Hepatocyte (in vitro differentiated cells): ENCODE measurements at regions not wholly inside any gene's neighbourhood (a gene's known extent, or its start where the extent isn't known, plus 50 kb on each side); places are given as distances from the start of the nearest gene placed in this dataset.

Experiments
- DNase-seq: peaks from one replicate; pipeline ENCODE4 v3.0.0-alpha.2; 2016; ENCODE audit warnings: low spot score
- H2AFZ ChIP-seq: fragments of 200-600 bp; sonication (generic); 2 replicates; pipeline ENCODE4 v1.6.0; 2016; ENCODE audit warnings: antibody characterized with exemption, mild to moderate bottlenecking
- H3K27ac ChIP-seq: fragments of 200-600 bp; sonication (generic); 2 replicates; pipeline ENCODE4 v1.5.1; 2016; ENCODE audit warnings: mild to moderate bottlenecking
- H3K27me3 ChIP-seq: fragments of 200-600 bp; sonication (generic); 2 replicates; pipeline ENCODE4 v1.6.1; 2016
- H3K36me3 ChIP-seq: fragments of 200-600 bp; sonication (generic); replicated peaks from 2 replicates; pipeline ENCODE4 v1.5.1; 2016; ENCODE audit warnings: low read depth; ENCODE audit not compliant: insufficient read depth
- H3K4me1 ChIP-seq: fragments of 200-600 bp; sonication (generic); 2 replicates; pipeline ENCODE4 v1.5.1; 2016; ENCODE audit warnings: mild to moderate bottlenecking, moderate library complexity; ENCODE audit not compliant: insufficient read depth
- H3K4me2 ChIP-seq: fragments of 200-600 bp; sonication (generic); 2 replicates; pipeline ENCODE4 v1.6.0; 2016
- H3K4me3 ChIP-seq: fragments of 200-600 bp; sonication (generic); 2 replicates; pipeline ENCODE4 v1.5.1; 2016; ENCODE audit warnings: mild to moderate bottlenecking
- H3K79me2 ChIP-seq: fragments of 200-600 bp; sonication (generic); 2 replicates; pipeline ENCODE4 v1.6.0; 2017; ENCODE audit warnings: mild to moderate bottlenecking
- H3K9me2 ChIP-seq: fragments of 200-600 bp; sonication (generic); replicated peaks from 2 replicates; pipeline ENCODE4 v1.6.0; 2017; ENCODE audit warnings: mild to moderate bottlenecking; ENCODE audit not compliant: insufficient read depth
- H3K9me3 ChIP-seq: fragments of 200-600 bp; sonication (generic); 2 replicates; pipeline ENCODE4 v1.5.1; 2016; ENCODE audit warnings: low read depth, mild to moderate bottlenecking
- H4K20me1 ChIP-seq: fragments of 200-600 bp; sonication (generic); 2 replicates; pipeline ENCODE4 v1.6.0; 2016; ENCODE audit warnings: mild to moderate bottlenecking; ENCODE audit not compliant: insufficient read depth, poor library complexity, severe bottlenecking
- CTCF ChIP-seq: fragments of 200-600 bp; sonication (generic); IDR thresholded peaks from 2 replicates; pipeline ENCODE4 v1.5.1; 2016; ENCODE audit warnings: antibody characterized with exemption, mild to moderate bottlenecking; ENCODE audit not compliant: poor library complexity
- EZH2 ChIP-seq: fragments of 200-600 bp; sonication (generic); IDR thresholded peaks from 2 replicates; pipeline ENCODE4 v1.6.1; 2016; ENCODE audit warnings: antibody characterized with exemption, mild to moderate bottlenecking, borderline replicate concordance
- EZH2phosphoT487 ChIP-seq: fragments of 200-600 bp; sonication (generic); IDR thresholded peaks from one replicate; pipeline ENCODE4 v1.6.1; 2018; ENCODE audit warnings: antibody characterized with exemption, mild to moderate bottlenecking, low read depth, moderate library complexity; ENCODE audit not compliant: unreplicated experiment, severe bottlenecking
- WGBS: methylation state at CpG from one replicate; pipeline ENCODE4 v1.1.6; 2016; ENCODE audit warnings: low lambda C conversion rate; ENCODE audit errors: missing lambda C conversion rate; 5-methylcytosine and 5-hydroxymethylcytosine counted together

DNA sequence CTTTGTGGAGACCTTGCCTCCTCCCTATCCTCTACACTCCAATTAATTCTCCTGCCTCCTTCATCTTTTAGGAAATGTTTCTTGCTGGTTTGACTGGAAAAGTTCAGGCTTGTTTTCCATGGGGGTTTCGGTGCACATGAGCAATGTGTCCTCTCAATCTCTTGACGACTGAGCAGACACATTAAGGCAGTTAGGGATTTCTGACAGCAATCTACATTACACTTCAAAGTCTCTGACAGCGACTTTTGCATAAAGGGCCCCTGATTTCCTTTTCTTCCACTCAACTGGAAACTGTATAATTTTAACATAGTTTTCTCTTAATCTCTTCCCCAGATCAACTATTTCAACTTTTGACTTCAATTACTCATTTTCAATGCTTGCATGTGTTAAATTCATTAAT lies 394.0 kb downstream of the MEIS1 start:
- H3K4me1 ChIP-seq, result no peaks in the 10 kb centered on the region
- H3K4me3 ChIP-seq, result no peak overlapping the region
- no peaks in the 10 kb centered on the region for H3K79me2 ChIP-seq
- no peak overlapping the region for H3K27ac ChIP-seq
- H3K9me2 ChIP-seq, result no peaks in the 10 kb centered on the region
- no peaks in the 10 kb centered on the region for H4K20me1 ChIP-seq
- H3K9me3 ChIP-seq, result no peaks in the 10 kb centered on the region
- H3K27me3 ChIP-seq, result no peaks in the 10 kb centered on the region
- 65% methylated on average over 3 of the region's 3 CpGs for WGBS
- H3K4me2 ChIP-seq, result no peak overlapping the region
- no peak for DNase-seq
- H3K36me3 ChIP-seq, result no peaks in the 10 kb centered on the region
- H2AFZ ChIP-seq, result no peak overlapping the region
- TF ChIP-seq CTCF, result no peak
- TF ChIP-seq EZH2phosphoT487, result no peak
- TF ChIP-seq EZH2, result no peak

GRCh38 chr2:66830881-66831280 lies 396.0 kb downstream of the MEIS1 start:
- Histone ChIP-seq H3K9me2 (no peaks in the 10 kb centered on the region), H3K4me1 (no peaks in the 10 kb centered on the region), H3K27ac (no peak overlapping the region), H3K4me3 (no peak overlapping the region), H3K27me3 (no peaks in the 10 kb centered on the region), H4K20me1 (no peaks in the 10 kb centered on the region), H3K79me2 (no peaks in the 10 kb centered on the region), H2AFZ (no peak overlapping the region), H3K36me3 (no peaks in the 10 kb centered on the region), H3K9me3 (no peaks in the 10 kb centered on the region), H3K4me2 (no peak overlapping the region)
- 59% methylated on average over 3 of the region's 3 CpGs for WGBS
- no peak for DNase-seq
- TF ChIP-seq CTCF, result no peak
- no peak for TF ChIP-seq EZH2
- TF ChIP-seq EZH2phosphoT487, result no peak

DNA sequence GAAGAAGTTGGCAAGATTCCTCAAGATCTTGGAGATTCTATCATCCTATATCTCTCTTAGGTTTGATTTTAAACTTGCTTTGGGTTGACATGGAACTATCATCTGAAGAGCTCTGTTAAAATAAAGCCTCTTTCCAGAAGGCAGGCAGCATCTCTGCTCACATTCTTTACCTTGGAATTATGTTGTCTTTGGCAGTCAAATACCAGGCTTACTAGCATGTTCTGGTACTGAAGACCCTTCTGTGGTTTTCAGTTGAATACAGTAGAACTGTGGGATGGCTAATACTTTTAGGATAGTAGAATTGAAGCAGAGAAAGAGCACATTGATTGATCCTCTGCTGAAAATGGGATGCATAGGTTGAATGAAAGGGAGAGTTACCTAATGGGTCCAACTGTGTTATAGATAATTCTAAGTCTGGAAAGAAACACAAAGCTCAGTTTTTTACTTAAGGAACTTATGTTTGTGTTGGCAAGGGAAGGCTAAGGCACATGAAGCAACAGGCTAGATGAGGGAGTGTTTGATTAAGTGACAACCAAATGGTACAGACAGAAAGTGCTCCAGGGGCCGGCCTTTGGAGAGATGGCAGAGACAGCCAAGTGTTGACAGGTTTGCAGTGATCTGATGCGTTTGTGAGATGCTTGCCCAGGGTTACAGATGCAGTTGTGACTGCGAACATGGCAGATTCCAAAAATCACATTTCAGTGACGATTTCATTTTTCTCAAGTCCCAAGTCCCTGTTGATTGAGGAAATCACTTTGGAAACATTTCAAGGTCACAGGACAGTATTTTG lies 397.9 kb downstream of the MEIS1 start:
- no peaks in the 10 kb centered on the region for H3K27me3 ChIP-seq
- no peak overlapping the region for H2AFZ ChIP-seq
- H3K36me3 ChIP-seq, result no peaks in the 10 kb centered on the region
- H3K79me2 ChIP-seq, result no peaks in the 10 kb centered on the region
- no peak overlapping the region for H3K4me2 ChIP-seq
- no peaks in the 10 kb centered on the region for H4K20me1 ChIP-seq
- no peak overlapping the region for H3K27ac ChIP-seq
- H3K4me3 ChIP-seq, result no peak overlapping the region
- H3K9me3 ChIP-seq, result no peaks in the 10 kb centered on the region
- no peaks in the 10 kb centered on the region for H3K4me1 ChIP-seq
- no peak for TF ChIP-seq EZH2phosphoT487
- TF ChIP-seq CTCF, result no peak
- no peak for TF ChIP-seq EZH2
- WGBS, result 58% methylated on average over 4 of the region's 4 CpGs
- H3K9me2 ChIP-seq, result no peaks in the 10 kb centered on the region
- DNase-seq, result no peak
